ENCODE measurements at regions not wholly inside any gene's neighbourhood (a gene's known extent, or its start where the extent isn't known, plus 50 kb on each side); places are given as distances from the start of the nearest gene placed in this dataset.
A peak's percentile ranks its signal among the peaks of the same experiment; 100 is the strongest.

DNA sequence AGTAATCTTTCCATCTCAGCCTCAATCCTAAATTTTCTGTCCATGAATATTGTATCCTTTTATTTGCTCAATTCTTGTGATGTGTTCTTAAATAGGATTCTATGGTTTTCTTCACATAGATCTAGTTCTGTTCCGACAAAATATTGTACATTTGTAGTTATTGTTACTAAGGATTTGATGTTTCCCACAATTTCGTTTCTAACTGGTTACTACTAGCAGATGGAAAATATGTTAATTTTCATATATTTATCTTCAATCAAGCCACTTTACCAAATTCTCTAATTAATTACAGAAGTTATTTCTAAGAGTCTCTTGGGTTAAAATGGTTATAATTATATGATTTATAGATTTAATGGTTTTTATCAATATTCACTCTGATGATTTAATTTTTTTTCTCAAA lies 60.3 kb downstream of the SEC61B start:
- DNase-seq, result no peak
- no peaks in the 10 kb centered on the region for H3K9me3 Mint-ChIP-seq
- no peaks in the 10 kb centered on the region for H3K36me3 Mint-ChIP-seq (ENCODE audit: low read depth)
- intact Hi-C loops (cut with micrococcal nuclease), result no loop called here
- peaks cover 19% of the 10 kb centered on the region for H3K27me3 Mint-ChIP-seq (ENCODE audit: low read depth)
- CTCF ChIA-PET, result interaction anchor here (2.5 kb wide), 1 partner anchor 17 kb away, joined by 7 read pairs; no protein-coding TSS in a partner anchor
- H3K4me1 Mint-ChIP-seq (ENCODE audit: low read depth), result peaks cover 5% of the 10 kb centered on the region
- no peak overlapping the region for H3K27ac Mint-ChIP-seq
- no peak overlapping the region for H3K4me3 Mint-ChIP-seq

DNA sequence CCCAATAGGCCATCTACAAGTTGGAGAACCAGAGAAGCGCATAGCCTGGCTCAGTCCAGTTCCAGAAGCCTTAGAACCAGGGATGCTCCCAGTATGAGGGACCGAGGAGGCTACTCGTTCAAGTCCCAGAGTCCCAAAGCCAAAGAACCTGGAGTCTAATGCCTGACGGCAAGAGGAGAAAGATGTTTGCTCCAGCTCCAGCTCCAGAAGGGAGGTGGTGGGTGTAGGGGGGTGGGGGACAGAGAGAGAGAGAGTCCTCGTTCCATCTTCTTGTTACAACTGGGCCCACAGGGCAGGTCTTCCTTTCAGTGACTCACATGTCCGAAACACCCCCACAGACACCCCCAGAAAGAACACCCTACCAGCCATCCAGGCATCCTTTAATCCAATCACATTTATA lies 63.9 kb downstream of the SEC61B start:
- intact Hi-C loops (cut with micrococcal nuclease), result no loop called here
- no peak overlapping the region for H3K27ac Mint-ChIP-seq

GRCh38 chr9:99286536-99286935 lies 64.5 kb downstream of the SEC61B start:
- no peak for DNase-seq
- Mint-ChIP-seq H3K27me3 (ENCODE audit: low read depth) (peaks cover 19% of the 10 kb centered on the region), H3K36me3 (ENCODE audit: low read depth) (no peaks in the 10 kb centered on the region), H3K4me3 (no peak overlapping the region), H3K9me3 (no peaks in the 10 kb centered on the region), H3K27ac (no peak overlapping the region), H3K4me1 (ENCODE audit: low read depth) (peaks cover 7% of the 10 kb centered on the region)
- intact Hi-C loops (cut with micrococcal nuclease), result no loop called here
- CTCF ChIA-PET, result no interaction called here

More for the DNA sequence above, 63.9 kb downstream of the SEC61B start:
- CTCF ChIA-PET, result no interaction called here
- peaks cover 19% of the 10 kb centered on the region for H3K27me3 Mint-ChIP-seq (ENCODE audit: low read depth)
- no peak overlapping the region for H3K4me3 Mint-ChIP-seq
- no peak for DNase-seq
- H3K36me3 Mint-ChIP-seq (ENCODE audit: low read depth), result no peaks in the 10 kb centered on the region
- H3K4me1 Mint-ChIP-seq (ENCODE audit: low read depth), result peaks cover 7% of the 10 kb centered on the region
- H3K9me3 Mint-ChIP-seq, result no peaks in the 10 kb centered on the region

DNA sequence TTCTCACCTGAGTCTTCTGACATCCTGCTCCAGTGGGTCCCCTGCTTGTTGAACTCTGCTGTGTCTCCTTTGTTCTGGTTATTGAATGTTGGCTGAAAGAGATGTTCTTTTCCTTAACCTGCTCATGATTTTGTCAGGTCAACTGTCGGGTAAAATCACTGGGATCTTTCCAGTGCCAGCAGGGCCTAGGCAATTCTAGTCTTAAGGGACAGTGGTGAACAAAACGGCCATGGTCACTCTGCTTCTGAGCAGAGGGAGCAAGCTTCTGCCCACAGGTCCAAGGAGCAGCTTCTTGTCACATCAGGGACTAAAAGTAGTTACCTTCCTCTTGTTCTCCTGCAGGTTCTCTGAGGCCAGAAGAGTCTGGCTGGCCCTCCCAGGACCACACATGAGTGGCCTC lies 65.6 kb downstream of the SEC61B start:
- Mint-ChIP-seq H3K4me3 (no peak overlapping the region), H3K27me3 (ENCODE audit: low read depth) (peaks cover 16% of the 10 kb centered on the region), H3K27ac (no peak overlapping the region), H3K9me3 (no peaks in the 10 kb centered on the region), H3K4me1 (ENCODE audit: low read depth) (peaks cover 7% of the 10 kb centered on the region), H3K36me3 (ENCODE audit: low read depth) (no peaks in the 10 kb centered on the region)
- CTCF ChIA-PET, result interaction anchor here (1.0 kb wide), 1 partner anchor 56 kb away, joined by 3 read pairs; no protein-coding TSS in a partner anchor
- no peak for DNase-seq
- intact Hi-C loops (cut with micrococcal nuclease), result no loop called here

DNA sequence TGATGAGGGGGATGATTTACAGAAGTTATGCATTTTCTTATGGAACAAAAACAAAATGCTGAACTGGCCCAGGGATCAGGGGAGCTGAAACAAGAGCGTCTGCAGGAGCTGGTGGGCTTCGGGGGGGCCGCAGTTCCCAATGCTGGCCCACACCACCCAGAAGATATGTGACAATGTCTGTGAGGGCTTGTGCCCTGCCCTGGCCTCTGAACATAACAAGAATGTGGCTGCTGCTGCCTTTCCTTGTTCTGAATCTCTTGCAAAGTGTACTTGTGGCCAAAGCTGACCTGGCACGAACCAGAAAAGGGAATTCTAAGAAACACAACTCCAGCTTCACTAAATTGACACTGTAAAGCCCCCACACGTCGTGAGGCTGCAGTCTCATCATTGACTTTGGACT lies 66.7 kb downstream of the SEC61B start:
- CTCF ChIA-PET, result no interaction called here
- Mint-ChIP-seq H3K9me3 (no peaks in the 10 kb centered on the region), H3K4me3 (no peak overlapping the region), H3K27ac (no peak overlapping the region), H3K27me3 (ENCODE audit: low read depth) (peaks cover 15% of the 10 kb centered on the region), H3K4me1 (ENCODE audit: low read depth) (peaks cover 7% of the 10 kb centered on the region), H3K36me3 (ENCODE audit: low read depth) (no peaks in the 10 kb centered on the region)
- intact Hi-C loops (cut with micrococcal nuclease), result no loop called here
- DNase-seq, result no peak

DNA sequence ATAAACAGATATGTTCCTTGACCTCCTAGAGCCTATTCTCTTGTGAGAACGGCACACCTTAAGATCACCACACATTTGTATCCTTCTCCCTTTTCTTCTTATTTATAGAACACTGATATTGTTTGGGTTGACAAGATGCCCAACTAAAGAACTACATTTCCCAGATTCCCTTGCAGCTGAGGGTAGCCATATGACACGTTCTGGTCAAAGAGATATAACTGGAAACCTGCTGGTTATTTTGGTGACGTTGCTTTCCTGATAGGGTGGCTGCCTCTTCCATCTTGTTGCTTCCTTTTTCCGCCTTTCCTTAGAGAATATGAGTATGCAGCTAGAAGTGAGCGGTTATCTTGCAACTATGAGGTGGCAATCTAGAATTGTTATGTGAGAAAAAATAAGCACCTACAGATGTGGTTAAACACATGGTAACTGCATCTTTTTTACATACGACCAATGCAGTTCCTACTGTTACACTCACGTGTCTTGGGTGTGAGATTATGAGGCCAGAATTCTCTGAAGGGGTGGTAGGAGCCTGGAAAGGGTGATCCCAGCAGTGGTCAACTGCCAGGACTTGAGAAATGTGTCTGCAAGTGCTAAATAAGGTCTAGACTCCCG lies 72.9 kb downstream of the SEC61B start:
- Mint-ChIP-seq H3K9me3 (no peaks in the 10 kb centered on the region), H3K27ac (no peak overlapping the region), H3K4me3 (no peak overlapping the region), H3K36me3 (ENCODE audit: low read depth) (no peaks in the 10 kb centered on the region), H3K4me1 (ENCODE audit: low read depth) (no peaks in the 10 kb centered on the region), H3K27me3 (ENCODE audit: low read depth) (peaks cover 2% of the 10 kb centered on the region)
- intact Hi-C loops (cut with micrococcal nuclease), result no loop called here
- no peak for DNase-seq
- CTCF ChIA-PET, result no interaction called here

DNA sequence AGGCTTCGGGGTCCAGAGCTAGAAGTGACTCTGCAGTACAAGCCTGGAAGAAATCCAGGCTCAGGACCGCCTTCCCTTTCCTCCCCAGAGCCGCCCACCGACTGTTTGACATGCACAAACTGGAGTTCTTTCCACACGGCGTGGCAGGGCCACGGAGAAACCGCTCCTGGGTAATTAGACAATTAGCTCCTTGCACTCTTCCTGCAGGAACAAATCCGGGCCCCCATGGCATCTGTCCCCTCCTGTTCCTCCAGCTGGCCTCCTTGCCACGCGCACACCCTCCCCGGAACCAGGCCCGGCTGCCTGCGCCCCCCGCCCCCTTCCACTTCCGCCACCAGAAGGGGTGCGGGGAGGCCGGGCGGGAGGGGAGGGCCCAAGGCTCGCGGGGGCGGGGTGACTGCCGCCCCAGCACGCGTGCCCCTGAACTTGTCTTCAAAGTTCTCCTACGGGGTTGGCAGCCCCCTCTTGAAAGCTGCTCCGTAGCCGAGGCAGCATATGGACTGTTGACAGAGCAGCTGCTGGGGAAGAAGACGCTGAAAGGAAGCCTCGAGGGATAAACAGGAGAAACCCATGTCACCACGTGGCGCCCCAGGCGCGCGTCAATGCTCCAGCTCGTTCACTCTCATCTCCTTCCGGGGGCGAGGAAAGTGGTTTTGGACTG lies 74.3 kb downstream of the SEC61B start:
- H3K36me3 Mint-ChIP-seq (ENCODE audit: low read depth), result no peaks in the 10 kb centered on the region
- no peak overlapping the region for H3K27ac Mint-ChIP-seq
- intact Hi-C loops (cut with micrococcal nuclease), result no loop called here
- H3K4me1 Mint-ChIP-seq (ENCODE audit: low read depth), result no peaks in the 10 kb centered on the region
- H3K9me3 Mint-ChIP-seq, result no peaks in the 10 kb centered on the region
- peaks cover 2% of the 10 kb centered on the region for H3K27me3 Mint-ChIP-seq (ENCODE audit: low read depth)
- DNase-seq, result peak; percentile 8
- CTCF ChIA-PET, result interaction anchor here (1.2 kb wide), 2 partner anchors 48 to 112 kb away, joined by 3 to 4 read pairs; no protein-coding TSS in a partner anchor
- H3K4me3 Mint-ChIP-seq, result no peak overlapping the region

DNA sequence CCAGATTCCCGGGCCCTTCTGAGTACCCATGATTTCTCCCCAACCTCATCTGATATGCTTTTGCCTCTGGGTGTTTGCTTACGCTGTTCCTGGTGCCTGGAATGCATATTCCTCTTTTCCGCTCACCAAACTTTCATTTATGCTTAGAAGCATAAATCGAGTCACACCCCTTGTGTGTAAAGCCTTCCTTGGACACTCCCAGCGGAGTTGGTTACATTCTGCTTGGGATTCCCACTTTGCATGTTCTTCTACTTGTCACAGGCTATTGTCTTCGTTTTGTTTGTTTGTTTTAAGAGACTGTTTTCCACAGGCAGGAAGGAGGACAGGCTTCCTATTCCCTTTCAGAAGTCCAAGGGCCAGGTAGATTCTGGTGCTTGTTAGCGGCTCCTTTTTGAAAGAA lies 76.5 kb downstream of the SEC61B start:
- intact Hi-C loops (cut with micrococcal nuclease), result no loop called here
- no peak for DNase-seq
- Mint-ChIP-seq H3K4me3 (no peak overlapping the region), H3K27ac (no peak overlapping the region), H3K4me1 (ENCODE audit: low read depth) (no peaks in the 10 kb centered on the region), H3K9me3 (no peaks in the 10 kb centered on the region), H3K27me3 (ENCODE audit: low read depth) (no peaks in the 10 kb centered on the region), H3K36me3 (ENCODE audit: low read depth) (no peaks in the 10 kb centered on the region)
- CTCF ChIA-PET, result no interaction called here

GRCh38 chr9:99299211-99300102 lies 77.4 kb downstream of the SEC61B start:
- Mint-ChIP-seq H3K9me3 (no peaks in the 10 kb centered on the region), H3K36me3 (ENCODE audit: low read depth) (no peaks in the 10 kb centered on the region), H3K27me3 (ENCODE audit: low read depth) (no peaks in the 10 kb centered on the region), H3K4me3 (no peak overlapping the region), H3K27ac (no peak overlapping the region), H3K4me1 (ENCODE audit: low read depth) (no peaks in the 10 kb centered on the region)
- CTCF ChIA-PET, result interaction anchor here (0.6 to 0.7 kb wide), 5 partner anchors 41 to 123 kb away, joined by 3 to 4 read pairs (median 3); no protein-coding TSS in a partner anchor
- no peak for DNase-seq
- intact Hi-C loops (cut with micrococcal nuclease), result no loop called here

DNA sequence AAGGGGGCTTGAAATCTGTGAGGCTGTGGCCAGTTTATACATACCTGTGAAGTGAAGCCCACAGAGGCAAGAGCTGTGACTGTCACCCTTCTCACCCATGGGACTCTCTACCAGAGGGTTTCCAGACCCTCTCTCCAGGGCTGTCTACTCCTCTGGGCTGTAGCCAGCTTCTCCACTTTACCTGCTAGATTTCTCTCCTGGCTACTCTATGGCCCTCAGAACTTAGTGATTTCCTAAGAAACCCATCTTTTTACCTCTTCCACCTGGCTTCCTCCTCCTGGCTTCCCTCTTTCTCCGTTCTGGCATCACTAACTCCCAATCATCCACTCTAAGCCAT lies 78.0 kb downstream of the SEC61B start:
- no peak overlapping the region for H3K4me3 Mint-ChIP-seq
- H3K36me3 Mint-ChIP-seq (ENCODE audit: low read depth), result no peaks in the 10 kb centered on the region
- CTCF ChIA-PET, result interaction anchor here (0.6 to 0.7 kb wide), 3 partner anchors 40 to 113 kb away, joined by 3 to 4 read pairs (median 4); no protein-coding TSS in a partner anchor
- no peak overlapping the region for H3K27ac Mint-ChIP-seq
- H3K27me3 Mint-ChIP-seq (ENCODE audit: low read depth), result no peaks in the 10 kb centered on the region
- DNase-seq, result no peak
- no peaks in the 10 kb centered on the region for H3K4me1 Mint-ChIP-seq (ENCODE audit: low read depth)
- no peaks in the 10 kb centered on the region for H3K9me3 Mint-ChIP-seq
- intact Hi-C loops (cut with micrococcal nuclease), result no loop called here

DNA sequence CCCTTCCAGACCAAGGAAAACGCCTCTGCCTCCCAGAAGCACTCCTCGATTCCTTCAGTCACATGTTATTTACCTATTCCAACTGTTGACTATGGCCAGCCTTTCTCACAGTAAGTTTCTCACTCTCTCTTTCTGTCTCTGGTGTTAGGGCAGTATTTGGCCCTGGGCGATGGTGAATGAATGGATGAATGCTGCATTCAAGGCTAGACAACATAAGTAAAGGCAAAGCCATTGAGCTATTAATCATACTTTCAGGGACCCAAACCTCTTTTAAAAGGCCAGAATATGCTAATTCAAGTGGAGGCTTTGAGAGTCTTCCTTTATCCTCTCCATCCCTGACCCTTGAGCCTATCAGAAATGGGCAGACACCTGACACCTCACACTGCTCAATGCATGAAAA lies 78.5 kb downstream of the SEC61B start:
- no peak for DNase-seq
- Mint-ChIP-seq H3K9me3 (no peaks in the 10 kb centered on the region), H3K27me3 (ENCODE audit: low read depth) (no peaks in the 10 kb centered on the region), H3K27ac (no peak overlapping the region), H3K4me1 (ENCODE audit: low read depth) (no peaks in the 10 kb centered on the region), H3K36me3 (ENCODE audit: low read depth) (no peaks in the 10 kb centered on the region), H3K4me3 (no peak overlapping the region)
- CTCF ChIA-PET, result interaction anchor here (0.6 to 0.7 kb wide), 2 partner anchors 40 to 44 kb away, joined by 4 read pairs; no protein-coding TSS in a partner anchor
- intact Hi-C loops (cut with micrococcal nuclease), result no loop called here

DNA sequence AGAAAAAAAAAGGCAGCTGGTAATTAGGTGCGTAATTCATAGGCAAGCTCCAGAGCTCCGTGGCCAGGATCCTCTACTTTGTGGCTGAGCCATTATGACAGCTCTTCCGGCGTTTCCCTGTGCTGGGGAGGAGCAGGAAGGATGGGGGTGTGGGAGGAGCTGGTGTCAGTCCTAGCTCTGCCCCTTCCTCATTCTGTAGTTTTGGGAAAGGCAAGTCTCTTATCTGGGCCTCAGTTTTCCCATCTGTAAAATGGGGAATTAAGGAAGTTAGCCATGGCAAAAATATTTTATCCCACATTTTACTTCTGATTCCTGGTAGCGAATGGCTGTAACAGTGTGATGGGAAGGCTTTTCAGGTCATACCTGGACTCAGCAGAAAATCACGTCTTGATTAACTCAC lies 81.1 kb downstream of the SEC61B start:
- Mint-ChIP-seq H3K36me3 (ENCODE audit: low read depth) (no peaks in the 10 kb centered on the region), H3K4me3 (no peak overlapping the region), H3K27me3 (ENCODE audit: low read depth) (no peaks in the 10 kb centered on the region), H3K4me1 (ENCODE audit: low read depth) (no peaks in the 10 kb centered on the region), H3K9me3 (no peaks in the 10 kb centered on the region), H3K27ac (no peak overlapping the region)
- CTCF ChIA-PET, result interaction anchor here (0.6 kb wide), 1 partner anchor 38 kb away, joined by 3 read pairs; no protein-coding TSS in a partner anchor
- DNase-seq, result no peak
- intact Hi-C loops (cut with micrococcal nuclease), result no loop called here

All from activated naive CD4-positive, alpha-beta T cell treated with anti-CD3 and anti-CD28 coated beads for 36 hours (primary cell).